Jurkat, Clone E6-1 (cell line): ENCODE measurements at regions not wholly inside any gene's neighbourhood (a gene's known extent, or its start where the extent isn't known, plus 50 kb on each side); places are given as distances from the start of the nearest gene placed in this dataset.
"Not testable (repeated sequence)": the region's sequence is repeated elsewhere in the genome, so short reads cannot be mapped to it uniquely, and the experiment has no call there.

Source experiments
- DNase-seq: peaks from one replicate; pipeline ENCODE4 v3.0.0-alpha.2; 2011; ENCODE audit warnings: low read depth, low spot score
- H3K4me3 ChIP-seq: 2 replicates; pipeline ENCODE4 v1.5.1; 2011; ENCODE audit warnings: mild to moderate bottlenecking, low read length, control low read depth, moderate library complexity

DNA sequence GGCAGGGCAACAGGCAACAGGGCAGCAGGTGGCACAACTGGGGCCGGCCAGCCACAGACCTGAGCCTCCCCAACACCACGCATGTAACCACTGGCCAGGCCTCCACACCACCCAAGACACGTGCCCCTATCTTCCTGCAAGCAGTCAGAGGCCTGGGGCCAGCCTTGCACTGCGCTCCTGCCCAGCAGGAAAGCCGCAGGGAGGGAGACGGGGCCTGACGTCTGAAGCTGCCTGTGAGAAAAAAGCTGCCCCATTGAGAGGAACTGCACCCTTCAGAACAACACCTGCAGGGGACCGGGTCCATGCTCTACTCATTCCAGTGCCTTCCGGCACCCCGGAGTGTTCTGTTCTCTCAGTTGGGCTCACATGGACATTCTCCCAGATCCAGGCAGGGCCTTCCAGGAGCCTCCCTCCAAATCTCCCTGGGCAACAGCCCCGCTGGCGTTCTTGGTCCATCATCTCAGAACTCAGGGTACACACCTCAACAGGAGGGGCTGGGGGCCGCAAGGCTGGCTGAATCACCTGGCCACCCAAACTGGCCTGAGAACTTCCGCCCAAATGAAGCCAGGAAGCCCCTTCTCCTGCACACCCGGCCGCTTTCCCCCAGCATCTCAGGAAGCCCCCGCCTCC lies 5403.6 kb upstream of the TPTE start:
- H3K4me3 ChIP-seq, DNase-seq: not testable (repeated sequence)

DNA sequence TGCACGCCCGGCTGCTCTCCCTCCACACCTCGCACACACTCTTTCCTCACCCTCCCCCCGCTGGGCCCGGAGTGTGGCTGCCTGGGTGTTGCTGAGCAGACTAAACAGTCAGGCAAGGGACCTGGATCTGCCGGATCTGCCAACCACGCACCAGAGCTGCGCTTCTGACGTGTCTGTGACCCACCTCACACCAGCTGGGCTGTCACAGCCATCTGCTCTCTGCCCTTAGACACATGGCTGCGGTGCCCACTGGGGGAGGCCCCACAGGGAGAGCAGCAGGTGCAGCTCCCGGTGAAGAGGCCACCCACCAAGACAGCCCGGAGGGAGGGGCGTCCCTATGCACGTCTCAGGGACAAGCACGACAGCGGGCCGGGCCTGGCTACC lies 5403.1 kb upstream of the TPTE start:
- not testable (repeated sequence) for H3K4me3 ChIP-seq, DNase-seq

- not testable (repeated sequence) for DNase-seq
Observed at GRCh38 chr21:5119179-5119578, 5402.2 kb upstream of the TPTE start.

DNA sequence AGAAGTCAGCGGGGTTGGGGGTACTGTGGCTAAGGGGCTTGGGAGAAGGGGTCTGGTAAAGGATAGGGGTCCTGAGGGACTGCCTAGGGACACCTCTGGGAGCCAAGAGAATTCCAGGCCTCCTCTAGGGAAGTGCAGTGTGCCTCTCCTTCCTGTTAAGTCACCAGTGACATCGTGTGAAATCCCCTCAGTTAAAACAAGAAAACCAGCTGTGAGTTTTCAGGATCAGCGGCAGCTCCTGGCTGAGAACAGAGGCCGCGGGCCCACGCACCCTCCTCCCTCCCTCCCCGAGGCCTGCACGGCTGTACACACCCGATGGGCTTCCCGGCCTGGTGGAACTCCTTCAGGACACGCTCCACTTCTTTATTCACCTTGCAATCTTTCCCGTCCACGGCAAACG lies 5400.0 kb upstream of the TPTE start:
- not testable (repeated sequence) for H3K4me3 ChIP-seq, DNase-seq

More at GRCh38 chr21:5119179-5119578, 5402.2 kb upstream of the TPTE start:
- not testable (repeated sequence) for H3K4me3 ChIP-seq

GRCh38 chr21:5121849-5122248 lies 5399.5 kb upstream of the TPTE start:
- DNase-seq, H3K4me3 ChIP-seq: not testable (repeated sequence)

GRCh38 chr21:5123655-5124054 lies 5397.7 kb upstream of the TPTE start:
- H3K4me3 ChIP-seq, DNase-seq: not testable (repeated sequence)

DNA sequence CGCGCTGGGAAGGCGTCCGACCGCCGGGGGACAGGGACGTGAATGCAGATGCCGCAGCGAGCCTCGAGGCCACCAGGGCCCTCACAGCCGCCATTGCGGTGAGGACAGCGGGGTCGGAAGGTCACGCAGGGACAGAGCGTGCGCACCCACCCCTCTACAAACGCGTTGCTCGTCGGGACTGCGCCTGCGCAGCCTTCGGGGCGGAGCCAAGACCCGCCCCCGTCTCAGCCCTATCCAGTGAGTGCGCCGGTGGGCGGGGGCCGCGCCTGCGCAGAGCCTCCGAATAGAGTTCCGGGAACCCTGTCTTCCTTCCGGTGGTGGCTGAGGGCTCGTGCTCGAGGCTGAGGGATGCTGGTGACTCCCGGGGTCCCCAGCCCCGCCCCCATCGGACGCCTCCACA lies 5393.1 kb upstream of the TPTE start:
- DNase-seq: peak; percentile 64
- H3K4me3 ChIP-seq: peak overlapping the region; percentile 32

GRCh38 chr21:5133824-5134223 lies 5387.6 kb upstream of the TPTE start:
- not testable (repeated sequence) for H3K4me3 ChIP-seq, DNase-seq

DNA sequence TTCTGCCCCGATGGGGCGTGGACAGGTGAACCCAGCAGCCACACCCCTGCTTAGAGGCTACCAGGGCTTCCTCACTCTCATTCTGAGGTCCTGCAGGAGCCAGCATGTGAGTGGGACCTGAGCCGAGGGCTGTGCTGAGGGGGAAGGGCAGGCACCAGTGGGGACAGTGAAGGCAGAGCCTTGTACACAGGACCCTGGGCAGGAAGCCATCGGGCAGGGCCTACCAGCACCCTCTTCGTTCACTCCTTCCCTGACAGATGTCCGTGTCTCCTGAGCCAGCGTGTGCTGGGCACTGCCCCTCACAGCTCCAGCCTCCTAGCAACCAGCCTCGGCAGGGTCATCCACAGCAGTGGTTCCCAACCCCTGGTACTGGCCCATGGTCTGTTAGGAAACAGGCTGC lies 5385.0 kb upstream of the TPTE start:
- DNase-seq: not testable (repeated sequence)

GRCh38 chr21:5137006-5137405 lies 5384.4 kb upstream of the TPTE start:
- not testable (repeated sequence) for H3K4me3 ChIP-seq, DNase-seq

More for the DNA sequence above, 5385.0 kb upstream of the TPTE start:
- H3K4me3 ChIP-seq: not testable (repeated sequence)

GRCh38 chr21:5138687-5139086 lies 5382.7 kb upstream of the TPTE start:
- H3K4me3 ChIP-seq, DNase-seq: not testable (repeated sequence)

GRCh38 chr21:5139528-5139927 lies 5381.9 kb upstream of the TPTE start:
- H3K4me3 ChIP-seq, DNase-seq: not testable (repeated sequence)

DNA sequence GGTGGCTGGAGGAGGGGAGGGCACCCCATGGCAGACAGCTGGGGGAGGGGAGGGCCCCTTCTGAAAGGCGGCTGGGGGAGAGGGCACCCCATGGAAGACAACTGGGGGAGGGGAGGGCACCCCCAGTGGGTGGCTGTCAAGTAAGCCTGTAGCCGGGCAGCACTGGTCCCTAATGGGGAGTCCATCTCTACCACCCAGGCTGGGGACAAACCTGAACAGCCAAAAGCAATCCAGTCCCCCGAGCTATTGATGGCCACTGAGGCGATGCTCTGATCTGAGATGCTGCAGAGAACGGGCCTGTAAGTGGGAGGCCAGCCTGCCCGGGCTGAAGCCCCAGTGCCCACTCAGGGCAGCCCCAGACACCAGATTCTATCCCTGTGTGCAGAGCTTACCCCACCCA lies 5378.4 kb upstream of the TPTE start:
- not testable (repeated sequence) for H3K4me3 ChIP-seq, DNase-seq

- not testable (repeated sequence) for H3K4me3 ChIP-seq
Observed at GRCh38 chr21:5144731-5145130, 5376.7 kb upstream of the TPTE start.

GRCh38 chr21:5147685-5148084 lies 5373.7 kb upstream of the TPTE start:
- not testable (repeated sequence) for H3K4me3 ChIP-seq, DNase-seq

More at GRCh38 chr21:5144731-5145130, 5376.7 kb upstream of the TPTE start:
- not testable (repeated sequence) for DNase-seq

GRCh38 chr21:5149222-5149621 lies 5372.2 kb upstream of the TPTE start:
- not testable (repeated sequence) for DNase-seq, H3K4me3 ChIP-seq

- DNase-seq: not testable (repeated sequence)
- H3K4me3 ChIP-seq: peak overlapping the region; percentile 28
Observed at GRCh38 chr21:5153842-5154640, 5367.3 kb upstream of the TPTE start.

GRCh38 chr21:5154641-5154982 lies 5366.8 kb upstream of the TPTE start:
- not testable (repeated sequence) for H3K4me3 ChIP-seq
- DNase-seq: peak; percentile 67

DNA sequence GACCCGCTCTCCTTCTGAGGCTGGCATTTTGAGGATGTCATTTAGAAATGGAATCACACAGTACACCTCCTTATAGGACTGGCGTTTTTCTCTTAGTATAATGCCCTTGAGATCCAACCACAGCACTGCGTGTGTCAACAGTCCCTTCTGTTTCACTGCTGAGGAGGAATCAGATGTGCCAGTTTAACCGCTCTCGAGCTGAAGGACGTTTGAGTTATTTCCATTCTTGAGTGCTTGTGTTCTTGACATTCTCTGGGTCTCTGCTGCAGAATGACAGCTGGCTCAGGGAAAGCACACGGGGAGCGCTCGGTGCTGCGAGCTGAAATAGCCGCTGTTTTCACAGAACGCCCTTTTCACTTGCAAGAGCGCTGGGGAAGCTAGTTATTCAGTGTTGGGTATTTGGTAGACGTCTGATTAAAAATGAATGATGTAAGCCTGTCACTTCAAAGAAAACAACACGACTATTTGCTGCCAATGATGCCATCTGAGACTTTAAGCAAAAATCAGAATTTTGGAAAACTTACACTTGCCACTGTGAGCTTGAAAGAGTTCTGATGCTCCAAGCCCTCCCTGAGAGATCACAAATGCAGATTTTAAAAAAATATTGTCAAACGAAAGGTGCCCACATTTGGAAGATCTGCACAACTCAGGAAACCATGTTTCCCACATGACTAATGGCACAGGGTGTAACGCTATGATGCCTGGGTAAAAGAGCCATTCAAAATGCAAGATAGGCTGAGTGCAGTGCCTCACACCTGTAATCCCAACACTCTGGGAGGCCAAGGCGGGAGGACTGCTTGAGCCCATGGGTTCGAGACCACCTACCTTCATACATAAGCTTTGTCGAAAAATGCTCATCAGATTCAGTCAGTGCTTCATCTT lies 5358.4 kb upstream of the TPTE start:
- H3K4me3 ChIP-seq: not testable (repeated sequence)

More for the DNA sequence above, 5358.4 kb upstream of the TPTE start:
- not testable (repeated sequence) for DNase-seq
